Body of pancreas (tissue), 4 donors: ENCODE measurements at regions not wholly inside any gene's neighbourhood (a gene's known extent, or its start where the extent isn't known, plus 50 kb on each side); places are given as distances from the start of the nearest gene placed in this dataset.

Source experiments
- ATAC-seq: fragments of 150-250 bp; one replicate; pipeline ENCODE4 v1.9.1; 2016
- DNase-seq, 4 donors: peaks; one replicate each; pipeline ENCODE4 v3.0.0-alpha.2; 2019
- H3K27ac ChIP-seq, 4 donors: fragments of 200-600 bp; sonication (generic); 1 replicate in 3 of 4; 2 replicates in 1 of 4; pipeline versions ENCODE4 v1.5.1 to v1.6.1; 2016 to 2019; ENCODE audit warnings: mild to moderate bottlenecking in 1 of 4, mixed read lengths in 1 of 4, moderate library complexity in 1 of 4
- H3K27me3 ChIP-seq, 2 donors: fragments of 200-600 bp; sonication (generic); one replicate each; pipeline ENCODE4 v1.6.0; 2016; ENCODE audit warnings: mild to moderate bottlenecking in 1 of 2
- H3K36me3 ChIP-seq, 2 donors: fragments of 200-600 bp; sonication (generic); replicated peaks in 1 of 2; 2 replicates each; pipeline ENCODE4 v1.5.1; 2016; ENCODE audit warnings: low read depth in 2 of 2; ENCODE audit not compliant: insufficient read depth in 1 of 2
- H3K4me1 ChIP-seq: fragments of 200-600 bp; sonication (generic); one replicate; pipeline ENCODE4 v1.6.0; 2016
- H3K4me3 ChIP-seq, 2 donors: fragments of 200-600 bp; sonication (generic); 1 replicate in 1 of 2; 2 replicates in 1 of 2; pipeline ENCODE4 v1.5.1; 2016 to 2019
- H3K9me3 ChIP-seq, 3 donors: fragments of 200-600 bp; sonication (generic); 1 replicate in 2 of 3; 2 replicates in 1 of 3; pipeline ENCODE4 v1.5.1; 2016
- POLR2A ChIP-seq, 3 donors: fragments of 450-650 bp; IDR thresholded peaks; one replicate each; pipeline ENCODE4 v1.6.1; 2016; ENCODE audit warnings: antibody characterized with exemption in 3 of 3, mild to moderate bottlenecking in 2 of 3
- WGBS, 2 donors: methylation state at CpG; one replicate each; pipeline ENCODE4 v1.1.5; 2017; 5-methylcytosine and 5-hydroxymethylcytosine counted together
- intact Hi-C: fragments of 100-400 bp; cut with DNase I; formaldehyde crosslinking; loops from one replicate; pipeline ENCODE4 v1.15.1; 2023
- TF ChIP-seq, protein P1 (sequence below), 7 experiments: fragments of 450-650 bp in 4 of 7; fragments of 200-600 bp in 3 of 7; sonication (generic) in 3 of 7; IDR thresholded peaks; one replicate each; pipeline ENCODE4 v1.5.1; 2016 to 2019; ENCODE audit warnings: antibody characterized with exemption in 7 of 7

DNA sequence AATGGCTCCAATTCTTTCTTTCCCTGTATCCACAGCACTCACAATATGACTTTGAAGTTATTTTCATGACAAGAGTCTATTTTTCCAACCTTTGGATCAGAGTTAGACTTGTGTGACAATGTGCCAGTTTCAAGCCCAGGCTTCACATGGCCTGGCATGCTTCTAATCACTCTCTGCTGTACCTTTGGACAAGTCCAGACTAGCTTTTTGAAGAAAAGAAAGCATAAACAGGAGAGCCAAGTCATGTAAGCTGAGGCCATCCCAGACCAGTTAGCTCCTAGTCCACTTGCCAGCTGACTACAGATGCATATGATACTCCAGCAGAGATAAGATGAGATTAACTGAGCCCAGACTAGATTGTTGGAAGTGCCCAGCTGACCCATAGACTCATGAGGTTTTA, 513.6 kb upstream of the C9orf72 start:
- Histone ChIP-seq H3K9me3 (no peaks in the 10 kb centered on the region), H3K36me3 (no peaks in the 10 kb centered on the region), H3K4me1 (no peaks in the 10 kb centered on the region), H3K4me3 (no peak overlapping the region), H3K27me3 (no peaks in the 10 kb centered on the region), H3K27ac (no peak overlapping the region)
- TF ChIP-seq, protein P1, sequence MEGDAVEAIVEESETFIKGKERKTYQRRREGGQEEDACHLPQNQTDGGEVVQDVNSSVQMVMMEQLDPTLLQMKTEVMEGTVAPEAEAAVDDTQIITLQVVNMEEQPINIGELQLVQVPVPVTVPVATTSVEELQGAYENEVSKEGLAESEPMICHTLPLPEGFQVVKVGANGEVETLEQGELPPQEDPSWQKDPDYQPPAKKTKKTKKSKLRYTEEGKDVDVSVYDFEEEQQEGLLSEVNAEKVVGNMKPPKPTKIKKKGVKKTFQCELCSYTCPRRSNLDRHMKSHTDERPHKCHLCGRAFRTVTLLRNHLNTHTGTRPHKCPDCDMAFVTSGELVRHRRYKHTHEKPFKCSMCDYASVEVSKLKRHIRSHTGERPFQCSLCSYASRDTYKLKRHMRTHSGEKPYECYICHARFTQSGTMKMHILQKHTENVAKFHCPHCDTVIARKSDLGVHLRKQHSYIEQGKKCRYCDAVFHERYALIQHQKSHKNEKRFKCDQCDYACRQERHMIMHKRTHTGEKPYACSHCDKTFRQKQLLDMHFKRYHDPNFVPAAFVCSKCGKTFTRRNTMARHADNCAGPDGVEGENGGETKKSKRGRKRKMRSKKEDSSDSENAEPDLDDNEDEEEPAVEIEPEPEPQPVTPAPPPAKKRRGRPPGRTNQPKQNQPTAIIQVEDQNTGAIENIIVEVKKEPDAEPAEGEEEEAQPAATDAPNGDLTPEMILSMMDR (IDR thresholded peaks at IDR 0.05): no peak
- no peak for TF ChIP-seq POLR2A (IDR thresholded peaks at IDR 0.05)
- DNase-seq (no peak), ATAC-seq (no peak)
- intact Hi-C loops: no loop called here

DNA sequence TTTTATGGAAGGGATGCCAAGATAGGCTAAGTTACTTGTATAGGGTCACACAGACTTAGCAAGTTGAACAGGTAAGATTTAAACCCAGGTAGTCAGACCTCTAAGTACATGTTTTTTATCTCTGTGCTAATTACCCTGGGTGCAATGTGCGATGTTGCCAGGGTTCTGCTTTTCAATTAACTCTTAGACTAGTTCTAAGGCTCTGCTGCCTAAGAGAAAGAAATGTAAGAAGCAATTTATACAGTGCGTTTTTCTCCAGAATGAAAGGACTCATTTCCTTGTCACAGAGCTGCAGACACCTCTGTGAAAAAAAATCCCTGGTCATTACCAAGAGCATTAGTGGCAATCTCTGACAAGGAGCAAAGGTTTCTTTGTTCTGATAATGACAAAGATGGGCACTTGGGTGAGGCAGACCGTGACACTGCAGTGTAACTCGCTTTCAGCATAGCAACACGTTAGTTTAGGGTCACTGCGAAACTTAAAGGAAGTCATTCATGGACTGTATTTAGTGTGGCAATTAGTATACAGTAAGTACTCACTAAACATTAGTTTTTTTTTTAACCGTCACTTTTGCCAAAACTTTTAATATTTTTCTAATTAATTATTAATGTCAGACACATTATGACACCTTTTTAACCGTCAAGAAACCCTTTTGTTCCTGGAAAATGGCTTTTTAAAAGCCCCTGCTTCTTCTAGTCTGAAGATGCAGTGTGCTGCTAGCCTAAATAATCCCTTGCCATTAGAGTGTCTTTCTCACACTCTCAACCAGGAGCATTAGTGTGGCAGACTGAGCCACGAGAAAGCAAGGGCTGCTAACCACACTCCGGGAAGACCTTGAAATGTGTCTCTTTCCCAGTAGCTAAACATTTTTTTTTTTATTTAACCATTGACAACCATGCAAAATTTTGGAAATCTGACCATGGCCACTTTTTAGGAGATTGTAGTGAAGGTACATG, 520.0 kb upstream of the C9orf72 start:
- ATAC-seq: no peak
- intact Hi-C loops: no loop called here
- Histone ChIP-seq H3K27ac (no peak overlapping the region), H3K36me3 (no peaks in the 10 kb centered on the region), H3K9me3 (no peaks in the 10 kb centered on the region), H3K4me3 (no peak overlapping the region), H3K27me3 (no peaks in the 10 kb centered on the region), H3K4me1 (no peaks in the 10 kb centered on the region)
- DNase-seq: no peak
- whole genome bisulfite sequencing, 2 donors: 15 to 18% methylated on average over 10 of the region's 10 CpGs
- TF ChIP-seq, protein P1 (IDR thresholded peaks at IDR 0.05): no peak
- TF ChIP-seq POLR2A (IDR thresholded peaks at IDR 0.05): no peak

DNA sequence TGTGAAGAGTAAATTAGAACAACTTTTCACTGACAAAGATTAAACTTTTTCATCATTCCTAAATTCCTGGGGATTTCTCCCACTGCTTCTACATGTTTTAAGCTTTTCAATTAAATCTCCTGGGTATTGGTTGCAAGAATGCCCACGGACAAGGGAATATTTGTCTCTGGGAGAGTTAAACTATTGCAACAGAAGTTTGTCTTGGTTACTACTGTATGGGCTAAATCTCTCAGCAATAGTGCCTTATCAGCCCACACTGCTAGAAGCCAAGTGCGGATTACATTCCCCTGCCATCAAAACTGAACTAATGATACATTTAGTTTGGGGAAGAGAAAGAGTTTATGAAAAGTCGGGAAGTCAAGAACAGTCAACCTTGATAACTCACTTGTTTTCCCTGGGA, 528.2 kb upstream of the C9orf72 start:
- no peak for ATAC-seq
- Histone ChIP-seq H3K27ac (no peak overlapping the region), H3K4me1 (no peaks in the 10 kb centered on the region), H3K27me3 (no peaks in the 10 kb centered on the region), H3K4me3 (no peak overlapping the region), H3K9me3 (no peaks in the 10 kb centered on the region), H3K36me3 (no peaks in the 10 kb centered on the region)
- WGBS, 2 donors: 35% methylated on average over 3 of the region's 3 CpGs
- TF ChIP-seq, protein P1 (IDR thresholded peaks at IDR 0.05): no peak
- TF ChIP-seq POLR2A (IDR thresholded peaks at IDR 0.05): no peak
- DNase-seq: no peak
- intact Hi-C loops: no loop called here

DNA sequence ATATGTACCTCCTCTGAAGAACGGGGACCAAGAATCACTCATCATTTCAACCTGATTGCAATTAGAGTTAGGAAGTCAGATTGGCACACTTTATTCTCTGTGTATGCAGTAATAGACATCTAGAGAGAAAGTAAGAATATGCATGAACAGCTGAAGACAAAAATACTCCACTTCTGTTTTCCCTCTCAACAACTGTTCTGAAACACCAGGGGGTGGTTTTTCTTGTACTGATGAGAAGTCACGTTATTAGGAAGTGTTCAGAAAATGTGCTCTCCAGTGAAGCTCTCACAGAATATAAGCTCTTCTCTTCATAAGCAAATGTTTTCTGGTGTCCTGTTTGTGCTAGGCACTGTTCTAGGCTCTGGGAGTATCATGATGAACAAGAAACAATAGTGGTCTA, 531.7 kb upstream of the C9orf72 start:
- ATAC-seq: no peak
- WGBS, 2 donors: 36 to 54% methylated on average over 2 of the region's 2 CpGs
- H3K4me1 ChIP-seq: no peaks in the 10 kb centered on the region

More for the DNA sequence above, 531.7 kb upstream of the C9orf72 start:
- DNase-seq: no peak
- intact Hi-C loops: no loop called here
- no peak overlapping the region for H3K4me3 ChIP-seq
- H3K36me3 ChIP-seq: no peaks in the 10 kb centered on the region
- no peak overlapping the region for H3K27ac ChIP-seq
- H3K27me3 ChIP-seq: no peaks in the 10 kb centered on the region
- no peaks in the 10 kb centered on the region for H3K9me3 ChIP-seq
- TF ChIP-seq, protein P1 (IDR thresholded peaks at IDR 0.05): no peak
- no peak for TF ChIP-seq POLR2A (IDR thresholded peaks at IDR 0.05)
